Embryonic facial prominence (tissue), 1 donor: ENCODE measurements at regions not wholly inside any gene's neighbourhood (a gene's known extent, or its start where the extent isn't known, plus 50 kb on each side); places are given as distances from the start of the nearest gene placed in this dataset.
"Not testable (repeated sequence)": the region's sequence is repeated elsewhere in the genome, so short reads cannot be mapped to it uniquely, and the experiment has no call there.

ENCODE experiments used
- DNase-seq: peaks from one replicate; pipeline ENCODE4 v3.0.0-alpha.2; 2016; ENCODE audit errors: extremely low spot score

DNA sequence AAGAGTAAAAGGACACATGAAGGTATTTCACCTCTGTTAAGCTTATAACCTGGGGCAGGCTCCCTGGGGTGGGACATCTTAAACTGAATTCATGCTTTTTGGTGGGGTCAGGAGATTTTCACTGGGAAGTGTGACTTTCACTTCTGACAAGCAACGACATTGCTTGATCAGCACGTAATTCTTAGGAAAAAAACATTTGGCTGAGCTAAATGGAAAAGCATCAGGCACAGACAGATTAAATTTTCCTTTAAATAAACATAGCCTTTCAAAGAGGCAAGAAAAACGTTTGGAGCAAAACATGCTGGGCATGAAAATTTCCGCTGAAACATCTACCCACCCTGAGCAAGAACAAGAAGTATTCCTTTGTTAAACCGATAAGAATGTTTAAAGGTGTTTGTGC lies 674.0 kb upstream of the CELF4 start:
- DNase-seq, result no peak

DNA sequence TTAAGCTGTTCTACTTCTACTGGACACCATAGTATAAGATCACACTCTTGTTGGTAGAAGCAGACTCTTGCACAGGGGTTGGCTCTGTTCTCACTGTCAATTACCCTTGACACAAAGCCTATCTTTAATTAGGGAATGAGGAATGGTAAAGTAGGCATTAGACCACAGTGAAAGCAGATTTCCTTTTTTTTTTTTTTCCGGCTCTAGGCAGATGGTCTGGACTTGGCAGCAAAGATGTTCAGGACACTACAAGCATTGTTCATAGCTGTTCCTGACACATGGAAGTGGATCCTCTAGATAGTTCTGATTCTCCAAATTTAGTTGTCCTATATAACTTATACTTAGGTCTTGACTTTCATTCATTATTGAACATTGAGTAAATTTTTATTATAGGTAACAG lies 672.2 kb upstream of the CELF4 start:
- DNase-seq, result no peak

DNA sequence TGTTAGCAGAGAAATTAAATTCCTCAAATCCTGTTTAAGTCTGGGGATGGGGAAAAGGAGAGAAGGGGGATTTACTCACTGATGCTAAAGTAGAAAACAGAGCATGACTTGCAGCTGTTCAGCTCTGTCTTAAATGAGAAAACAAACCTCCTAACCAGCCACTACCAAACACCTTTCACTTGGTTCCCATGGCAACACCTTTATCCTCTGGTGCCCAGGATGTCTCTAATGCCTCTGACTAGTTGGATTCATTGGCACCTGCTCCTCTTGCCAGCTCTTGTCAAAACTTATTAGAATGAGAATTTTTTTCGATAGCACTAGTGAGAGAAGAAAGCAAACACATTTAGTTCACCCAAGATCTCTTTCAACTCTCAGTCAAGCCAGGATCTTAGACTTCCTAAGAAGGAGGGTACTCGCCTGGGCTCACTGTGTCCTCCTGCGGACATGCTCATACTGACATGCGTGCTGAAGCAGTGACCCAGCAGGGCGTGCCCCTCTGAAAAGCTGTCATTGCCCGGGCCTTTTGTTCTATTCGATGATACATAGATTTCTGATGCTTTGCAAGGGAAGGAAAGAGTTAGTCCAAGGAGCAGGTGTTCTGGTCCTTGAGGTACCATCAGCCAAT lies 656.0 kb upstream of the CELF4 start:
- DNase-seq, result no peak

DNA sequence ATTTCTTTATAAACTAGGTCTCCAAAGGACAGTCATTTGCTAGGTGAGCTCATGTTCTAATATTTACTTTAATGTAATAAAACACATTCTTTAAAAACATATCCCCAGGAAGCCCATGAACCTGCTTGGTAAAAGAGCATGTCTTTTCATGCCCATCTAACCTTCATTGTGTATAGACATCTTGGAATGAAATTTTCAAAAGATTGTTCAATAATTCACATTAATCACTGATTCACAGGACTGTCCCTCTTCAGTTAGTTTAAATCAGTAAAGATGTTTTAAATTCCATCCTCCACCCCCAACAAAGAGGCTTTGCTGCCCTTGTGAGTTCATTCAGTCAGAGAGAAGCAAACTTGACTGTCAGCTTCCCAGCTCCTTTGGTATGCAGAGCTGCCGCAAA lies 633.4 kb upstream of the CELF4 start:
- no peak for DNase-seq

DNA sequence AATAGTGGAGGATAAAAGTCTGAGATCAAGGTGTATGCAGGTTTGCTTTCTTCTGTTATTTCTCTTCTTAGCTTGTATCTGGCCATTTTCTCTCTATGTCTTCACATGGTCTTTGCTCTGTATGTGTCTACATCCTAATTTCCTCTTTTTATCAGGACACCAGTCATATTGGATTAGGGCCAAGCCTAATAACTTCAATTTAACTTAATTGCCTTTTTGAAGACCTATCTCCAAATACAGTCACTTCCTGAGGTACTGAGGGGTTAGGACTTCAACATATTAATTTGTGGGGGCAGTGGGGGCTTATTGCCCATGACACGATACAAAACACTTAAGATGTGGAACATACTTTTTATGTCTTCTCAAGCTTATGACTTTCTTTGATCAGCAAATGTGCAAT lies 632.9 kb upstream of the CELF4 start:
- DNase-seq, result no peak

DNA sequence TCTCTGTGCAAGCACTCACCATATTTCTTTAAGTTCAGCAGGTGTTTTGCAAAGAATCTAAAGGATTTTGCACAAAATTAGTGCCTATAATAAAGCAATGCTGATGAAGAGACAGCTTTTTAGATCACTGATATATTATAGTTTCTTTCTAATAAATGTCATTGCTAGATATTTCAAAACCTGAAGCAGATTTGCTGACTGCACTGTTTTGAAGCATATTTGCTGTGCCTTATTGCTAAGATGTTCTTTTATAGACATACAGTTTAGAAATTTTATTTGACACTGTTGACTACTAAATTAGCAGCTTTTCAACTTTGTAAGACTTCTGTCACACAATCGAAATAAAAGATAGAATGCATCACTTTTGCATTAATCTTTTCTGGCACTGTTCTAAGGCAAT lies 620.9 kb upstream of the CELF4 start:
- no peak for DNase-seq

DNA sequence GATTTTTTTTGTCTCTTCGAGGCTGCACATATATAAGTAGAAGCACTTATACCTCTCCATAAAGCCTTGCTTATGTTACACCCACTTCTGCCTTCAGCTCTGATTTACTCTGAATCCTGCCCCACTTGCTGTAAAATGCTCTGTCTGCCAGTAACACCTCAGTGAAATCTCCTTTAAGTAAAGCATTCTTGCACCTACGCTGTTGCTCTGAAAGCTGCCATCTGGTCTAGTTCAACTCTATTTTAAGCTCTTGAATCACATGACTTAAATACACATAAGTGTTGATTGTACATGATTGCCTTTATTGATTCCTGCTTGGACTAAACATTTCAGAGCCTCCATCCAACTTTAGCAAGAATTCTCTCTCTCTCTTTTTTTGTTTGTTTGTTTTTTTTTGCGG lies 609.0 kb upstream of the CELF4 start:
- DNase-seq, result no peak

DNA sequence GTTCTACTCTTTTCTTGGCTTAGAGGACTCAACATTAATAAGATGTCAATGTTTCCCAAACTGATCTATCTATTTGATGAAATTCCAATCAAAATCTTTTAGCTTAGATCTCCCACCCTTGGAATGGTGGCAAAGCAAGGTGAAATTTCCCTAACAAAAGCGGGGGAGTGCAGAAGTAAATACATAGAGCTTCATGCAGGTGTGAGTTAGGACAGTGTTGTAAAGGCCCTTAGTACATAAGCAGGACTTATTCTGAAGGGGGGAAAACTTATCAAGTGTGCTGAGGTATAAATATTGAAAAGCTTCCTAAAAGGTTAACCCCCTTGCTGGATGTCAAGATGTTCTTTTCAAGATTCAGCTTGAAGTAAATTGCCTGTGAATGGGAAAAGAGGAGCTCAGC lies 608.6 kb upstream of the CELF4 start:
- no peak for DNase-seq

DNA sequence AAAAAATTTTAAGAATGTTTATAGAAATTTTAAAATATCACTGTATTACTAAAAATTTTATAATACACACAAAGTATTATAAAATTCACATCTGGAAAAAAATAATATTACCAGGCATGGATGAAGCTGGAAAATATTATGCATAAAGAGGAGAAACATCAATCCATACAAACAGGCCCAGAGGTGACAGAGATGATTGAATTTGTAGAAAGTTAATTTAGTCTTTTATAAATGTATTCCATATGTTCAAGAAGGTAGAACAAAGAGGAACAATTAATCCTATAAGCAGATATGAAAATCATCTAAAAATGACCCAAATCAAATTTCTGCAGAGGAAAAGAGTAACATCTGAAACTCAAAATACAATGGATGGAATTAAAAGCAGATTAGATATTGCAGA lies 605.2 kb upstream of the CELF4 start:
- DNase-seq, result no peak

DNA sequence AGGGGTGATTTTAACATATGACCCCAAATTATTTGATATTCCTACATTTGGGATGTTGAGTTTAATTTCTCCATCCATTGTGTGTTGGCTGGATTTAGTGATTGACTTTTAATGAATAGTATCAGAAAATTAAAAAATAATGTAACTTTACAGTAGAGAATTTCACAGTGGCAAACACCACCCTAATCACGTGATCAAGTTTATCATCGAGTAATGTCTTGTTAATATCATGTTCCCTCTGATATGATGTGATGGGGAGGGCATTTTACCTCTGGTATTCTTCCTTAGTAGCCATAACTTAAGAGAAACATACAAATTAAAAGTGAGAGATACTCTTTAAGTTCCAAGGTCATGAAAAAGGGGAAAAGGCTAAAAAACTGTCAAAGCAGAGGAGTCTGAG lies 602.0 kb upstream of the CELF4 start:
- DNase-seq, result no peak

DNA sequence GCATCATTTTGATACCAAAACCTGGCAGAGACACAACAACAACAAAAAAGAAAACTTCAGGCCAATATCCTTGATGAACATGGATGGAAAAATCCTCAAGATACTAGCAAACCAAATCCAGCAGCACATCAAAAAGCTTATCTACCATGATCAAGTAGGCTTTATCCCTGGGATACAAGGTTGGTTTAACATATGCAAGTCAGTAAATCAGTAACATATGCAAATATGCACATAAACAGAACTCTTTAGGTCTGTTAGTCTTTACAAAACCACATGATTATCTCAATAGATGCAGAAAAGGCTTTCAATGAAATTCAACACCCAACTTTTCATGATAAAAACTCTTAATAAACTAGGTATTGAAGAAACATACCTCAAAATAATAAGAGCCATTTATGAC lies 587.5 kb upstream of the CELF4 start:
- not testable (repeated sequence) for DNase-seq

DNA sequence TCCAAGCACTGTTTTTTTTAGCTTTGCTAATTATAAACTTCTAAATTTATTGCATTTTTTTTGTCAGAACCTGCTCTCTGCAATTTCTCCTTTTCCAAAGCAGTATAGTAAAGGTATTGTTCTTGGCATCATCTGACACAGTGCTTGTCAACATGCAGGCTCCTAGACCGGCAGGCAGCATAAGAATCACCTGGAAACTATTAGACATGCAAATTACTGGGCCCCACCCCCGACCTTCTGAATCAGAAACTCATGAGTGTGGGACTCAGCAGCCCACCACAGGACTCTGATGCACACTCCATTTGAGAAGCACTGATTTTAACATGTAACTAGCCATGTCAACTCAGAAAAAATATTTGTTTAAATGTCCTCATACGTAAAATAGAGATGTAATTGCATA lies 551.1 kb upstream of the CELF4 start:
- DNase-seq, result no peak

DNA sequence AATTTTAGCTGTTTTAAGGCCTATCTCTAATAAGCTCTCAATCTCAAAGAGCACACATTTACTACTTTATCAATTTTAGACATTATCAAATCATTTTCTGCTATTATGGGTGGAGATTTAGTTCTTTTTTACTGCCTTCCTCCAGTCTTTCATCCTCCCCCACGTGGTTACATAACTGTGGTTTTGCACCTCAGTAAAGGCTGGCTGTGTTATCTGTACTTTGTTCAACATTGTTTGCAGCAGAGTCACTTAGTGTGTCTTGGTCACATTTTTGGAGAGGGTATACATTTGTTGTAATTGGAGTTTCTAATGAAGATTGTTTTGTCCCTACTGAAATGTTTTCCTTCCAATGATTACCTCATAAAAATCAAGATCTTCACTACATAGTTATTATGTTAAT lies 549.6 kb upstream of the CELF4 start:
- no peak for DNase-seq

DNA sequence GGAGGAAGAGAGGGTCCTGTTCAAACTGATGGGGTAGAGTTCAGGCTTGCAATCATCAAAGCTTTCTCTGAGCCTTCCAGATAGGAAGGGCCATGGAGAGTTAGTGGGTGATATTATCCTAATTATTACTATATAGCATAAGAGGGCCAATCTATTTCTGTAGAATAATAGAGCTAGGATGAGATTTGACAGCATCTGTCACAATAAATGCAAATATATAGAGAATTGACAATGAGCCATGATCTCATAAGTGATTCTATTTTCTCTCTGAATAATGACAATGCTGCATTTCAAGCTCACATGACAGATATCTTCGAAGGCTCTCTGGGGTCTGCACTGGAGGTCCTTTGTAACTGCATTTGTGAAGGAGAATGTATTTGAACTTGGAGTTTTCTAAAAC lies 521.9 kb upstream of the CELF4 start:
- DNase-seq, result no peak

DNA sequence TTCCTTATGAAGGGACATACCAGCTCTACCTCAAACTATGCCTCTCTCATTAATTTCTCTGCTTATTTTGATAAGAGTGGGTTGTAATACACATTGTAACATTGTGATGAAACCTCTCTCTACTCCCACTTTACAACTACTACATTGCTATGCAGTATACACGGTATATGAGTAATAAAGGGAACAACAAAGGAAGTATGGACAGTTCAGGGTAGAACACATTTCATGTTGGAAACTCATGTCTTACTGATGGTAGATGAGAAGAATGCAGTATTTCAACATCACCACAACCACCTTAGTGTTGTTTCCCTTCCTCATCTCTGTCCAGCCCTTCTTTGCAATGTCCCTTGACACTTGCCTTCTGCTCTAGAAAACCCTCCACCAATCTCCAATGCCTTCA lies 515.9 kb upstream of the CELF4 start:
- no peak for DNase-seq

DNA sequence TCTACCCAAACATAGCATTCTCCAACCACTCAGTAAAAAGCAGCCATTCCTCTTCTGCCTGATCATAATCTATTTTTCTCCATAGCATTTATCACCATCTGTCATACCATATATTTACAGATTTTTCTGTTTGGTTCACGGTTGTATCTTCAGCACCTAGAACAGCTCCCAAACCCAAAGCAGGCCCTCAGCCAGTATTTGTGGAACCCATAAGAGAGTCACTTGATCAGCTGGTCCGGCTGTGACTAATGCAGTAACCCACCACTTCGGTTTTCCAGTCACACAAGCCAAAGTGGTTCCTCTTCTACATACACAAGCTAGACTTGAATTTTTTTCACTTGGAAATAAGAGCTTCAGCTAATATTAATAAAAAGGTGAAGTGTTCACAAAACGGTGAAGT lies 511.6 kb upstream of the CELF4 start:
- peak; percentile 28 for DNase-seq

DNA sequence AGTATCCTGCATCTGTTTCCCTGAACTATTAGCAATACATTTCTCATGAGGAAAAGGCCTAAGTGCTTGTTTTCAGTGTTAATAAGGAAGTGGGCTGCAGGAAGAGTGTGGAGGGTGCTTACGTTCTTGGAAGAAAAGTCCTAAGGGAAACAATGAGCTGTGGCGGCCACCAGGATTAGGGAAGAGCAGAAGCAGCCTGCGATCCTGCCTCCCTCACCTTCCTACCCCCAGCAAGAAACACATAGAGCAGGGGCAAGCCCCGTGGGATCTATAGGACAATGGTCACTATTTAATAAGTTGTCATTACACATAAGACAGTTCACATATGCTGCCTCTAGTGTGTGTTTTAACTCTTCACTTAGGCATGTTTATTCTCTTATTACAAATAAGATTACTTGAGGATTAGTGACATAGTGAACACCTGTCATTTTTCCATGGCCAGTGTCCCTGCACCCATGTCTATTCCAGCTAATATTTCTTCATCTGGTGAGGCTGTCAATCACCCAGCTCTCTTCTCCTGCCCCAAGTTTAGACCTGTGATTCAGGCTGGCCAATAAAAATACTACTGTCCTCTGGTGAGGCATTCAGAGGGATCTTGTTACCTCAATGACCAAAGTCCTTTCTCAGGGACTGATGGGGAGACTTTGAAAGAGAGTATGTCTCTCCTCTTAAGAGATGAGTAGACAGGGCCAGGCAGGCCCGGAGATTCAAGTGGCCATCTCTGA lies 510.9 kb upstream of the CELF4 start:
- no peak for DNase-seq

DNA sequence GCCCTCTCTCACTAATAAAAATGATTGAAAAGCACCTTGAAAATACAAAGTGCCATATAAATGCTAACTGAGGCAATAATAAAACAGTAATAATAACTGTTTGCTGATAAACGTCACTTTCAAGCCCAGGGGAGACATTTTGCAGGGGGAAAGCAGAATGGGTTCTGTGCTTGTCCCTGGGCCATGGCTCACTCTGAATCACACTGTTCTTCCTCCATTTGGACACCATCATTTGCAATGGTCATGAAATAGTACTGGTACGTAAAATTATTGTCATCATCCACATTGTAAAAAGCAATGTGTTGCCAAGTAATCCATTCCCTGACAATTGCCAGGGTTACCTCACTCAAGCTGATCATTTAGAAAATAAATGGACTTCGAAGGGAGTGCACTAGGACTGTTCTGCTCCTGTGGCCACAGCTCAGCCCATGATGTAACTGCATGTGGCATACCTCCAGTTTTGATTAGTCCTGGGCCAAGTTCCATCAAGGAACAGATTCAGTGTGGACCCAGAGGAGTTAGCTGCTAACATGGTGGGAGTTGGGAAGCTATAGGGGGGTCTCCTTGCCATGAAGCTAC lies 508.8 kb upstream of the CELF4 start:
- DNase-seq, result no peak

DNA sequence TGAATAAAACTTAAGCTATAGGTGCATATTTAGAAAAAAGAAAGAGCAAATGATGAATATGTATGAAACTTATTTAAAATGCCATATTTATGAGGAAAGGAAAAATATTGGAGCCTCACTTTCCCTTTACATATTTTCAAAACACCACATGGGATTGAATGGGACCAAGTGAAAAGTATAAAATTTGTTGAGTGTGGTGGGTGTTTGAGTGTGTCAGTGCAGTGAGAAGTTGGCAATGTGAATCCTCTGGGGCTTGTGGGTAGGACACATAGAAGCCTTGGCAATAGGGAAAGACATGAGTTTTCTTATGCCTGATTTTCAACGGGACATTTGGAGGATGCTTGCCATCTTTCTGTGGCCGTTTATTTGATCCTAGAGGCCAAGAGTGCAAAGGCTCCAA lies 502.2 kb upstream of the CELF4 start:
- no peak for DNase-seq

DNA sequence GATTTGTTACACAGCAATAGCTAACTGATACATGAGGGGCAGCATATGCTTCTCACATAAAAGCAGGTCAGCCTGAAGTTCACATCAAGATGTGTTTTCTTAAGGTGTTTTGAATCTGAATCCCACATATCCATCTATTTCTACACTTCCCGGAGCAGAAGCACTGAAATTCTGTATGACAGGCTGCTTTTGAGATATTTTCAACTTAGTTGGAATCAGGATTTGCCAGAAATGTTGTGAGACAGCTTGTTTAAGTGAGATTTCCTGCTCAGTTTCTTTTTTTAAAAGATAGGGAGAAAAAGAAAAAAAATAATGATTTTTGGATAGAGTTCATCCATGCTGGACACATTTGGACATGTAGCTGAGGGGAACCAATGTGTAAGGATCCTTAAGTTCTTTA lies 501.5 kb upstream of the CELF4 start:
- no peak for DNase-seq

DNA sequence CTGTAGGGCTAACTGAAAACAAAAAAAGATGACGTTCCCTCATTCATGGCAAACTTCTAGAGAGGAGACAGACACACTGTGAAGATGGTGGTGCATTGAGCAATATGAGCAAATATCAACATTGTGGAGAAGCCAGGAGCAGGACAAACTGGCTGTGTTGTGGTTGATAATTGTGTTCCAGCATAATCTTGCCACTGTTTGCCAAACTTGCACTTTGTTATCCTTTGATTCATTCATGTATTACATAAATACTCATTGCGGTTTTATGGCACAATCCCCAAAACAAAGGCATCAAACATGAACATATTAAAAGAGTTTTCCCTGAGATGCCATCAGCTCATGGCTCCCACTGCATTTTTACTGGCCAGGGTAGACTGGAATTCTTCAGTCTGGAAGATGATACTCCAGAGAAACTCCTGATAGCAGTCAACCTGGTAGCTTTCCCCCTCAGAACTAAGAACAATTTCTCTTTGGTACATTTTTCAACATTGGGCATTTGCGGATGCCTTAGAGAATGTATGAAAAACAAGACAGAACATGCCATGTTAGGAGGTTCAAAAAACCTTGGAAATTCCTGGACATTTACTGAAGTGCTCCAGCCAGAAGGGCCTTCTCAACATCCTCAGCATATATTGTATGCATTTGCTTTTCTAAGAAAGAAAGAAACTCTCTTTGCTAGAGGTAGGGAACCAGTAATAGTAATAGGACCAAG lies 487.4 kb upstream of the CELF4 start:
- DNase-seq, result no peak

DNA sequence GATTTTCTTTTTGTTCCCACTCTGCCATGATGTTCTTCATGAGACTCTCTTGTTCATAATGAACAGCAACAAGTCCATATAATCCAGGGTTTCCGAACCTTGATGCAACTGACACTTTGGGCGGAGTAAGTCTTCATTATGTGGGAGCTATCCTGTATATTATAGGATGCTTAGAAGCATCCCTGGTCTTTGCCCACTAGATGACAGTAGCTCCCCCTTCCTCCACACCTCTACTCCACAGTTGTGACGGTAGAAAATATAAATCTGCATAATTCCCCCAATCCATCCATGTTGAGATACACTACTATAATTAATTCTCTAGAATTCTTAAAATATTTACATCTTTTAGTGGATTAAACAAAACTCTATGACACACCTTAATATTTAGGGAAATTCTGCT lies 482.2 kb upstream of the CELF4 start:
- DNase-seq, result no peak

DNA sequence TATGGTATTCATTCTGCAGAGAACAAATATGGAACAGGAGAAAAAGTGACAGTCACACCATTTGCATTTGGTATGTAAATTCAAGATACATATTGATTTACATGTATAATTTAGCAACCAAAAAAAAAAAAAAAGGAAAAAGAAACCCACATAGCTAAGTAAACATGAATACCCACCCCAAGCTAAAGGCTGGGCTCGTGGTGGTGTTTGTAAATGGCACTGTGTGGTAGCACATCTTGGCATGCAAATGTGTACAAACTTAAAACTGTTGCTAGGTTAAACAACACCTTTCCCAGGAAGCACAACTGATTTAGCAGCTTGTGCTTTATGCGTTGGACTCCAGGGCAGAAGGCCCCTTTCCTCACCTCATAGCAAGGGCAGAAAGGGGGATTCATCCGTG lies 481.1 kb upstream of the CELF4 start:
- no peak for DNase-seq
